RWPE1 (cell line): ENCODE measurements at regions not wholly inside any gene's neighbourhood (a gene's known extent, or its start where the extent isn't known, plus 50 kb on each side); places are given as distances from the start of the nearest gene placed in this dataset.

Experiments used
- CTCF ChIA-PET: fragments of 350-600 bp; sonication (Branson Sonifier 250); formaldehyde crosslinking; extraction: SDS; loops from one replicate; lab custom pipeline; 2021; lab: Yijun Ruan, JAX
- POLR2A ChIA-PET: fragments of 400-600 bp; formaldehyde crosslinking; extraction: SDS; loops from one replicate; lab custom pipeline; 2020; ENCODE audit warnings: antibody characterized with exemption; ENCODE audit not compliant: low non-redundant PET; lab: Yijun Ruan, JAX
- DNase-seq: peaks from one replicate; pipeline ENCODE4 v3.0.0; 2012; ENCODE audit warnings: low spot score
- H3K27ac ChIP-seq: fragments of 450-650 bp; 2 replicates; pipeline ENCODE4 v1.5.1; 2017
- TF ChIP-seq, protein P1 (sequence below): fragments of 450-650 bp; conservative IDR thresholded peaks from 2 replicates; pipeline ENCODE4 v1.5.1; 2017; ENCODE audit warnings: low read depth, mild to moderate bottlenecking

DNA sequence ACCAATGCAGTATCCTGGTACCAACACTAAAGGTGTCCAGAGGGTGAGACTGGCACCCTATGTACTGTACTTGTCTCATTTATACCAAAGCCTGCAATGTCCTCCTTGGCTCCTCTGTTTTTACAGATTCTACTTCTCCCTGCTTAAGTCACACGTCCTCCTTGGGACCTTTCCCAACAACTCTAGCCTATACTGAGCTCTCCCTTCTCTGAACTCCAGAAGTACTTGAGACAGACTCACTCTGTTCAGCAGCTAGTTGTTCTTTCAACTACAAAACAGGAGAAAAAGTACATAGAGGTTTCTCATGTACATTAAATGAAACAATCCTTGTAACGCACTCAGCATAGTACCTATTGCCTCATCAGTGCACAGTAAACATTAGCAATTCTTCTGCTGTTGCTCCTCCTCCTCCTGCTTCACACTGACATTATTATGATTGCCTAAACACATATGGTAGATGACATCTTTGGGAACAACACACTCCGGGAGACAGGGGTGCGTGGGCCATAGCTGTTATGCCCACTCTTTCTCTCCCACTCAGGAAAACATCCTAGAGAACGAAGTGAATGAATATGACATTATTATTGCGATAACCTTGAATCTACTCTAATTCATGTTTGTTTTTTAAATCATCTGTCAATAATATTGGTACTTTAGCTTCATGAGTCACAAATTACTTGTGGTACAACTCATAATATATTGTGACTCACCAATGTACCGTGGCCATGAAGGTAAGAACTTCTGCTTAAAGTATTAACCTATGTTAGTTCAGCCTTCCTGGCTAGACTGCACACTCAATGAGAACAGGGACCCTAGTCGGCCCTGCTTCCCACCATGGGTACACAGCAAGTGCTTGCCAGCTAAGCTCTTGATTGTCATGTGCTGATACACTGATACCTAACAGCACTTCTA, 180.3 kb upstream of the ADRA1B start:
- POLR2A ChIA-PET: no interaction called here
- TF ChIP-seq, protein P1, sequence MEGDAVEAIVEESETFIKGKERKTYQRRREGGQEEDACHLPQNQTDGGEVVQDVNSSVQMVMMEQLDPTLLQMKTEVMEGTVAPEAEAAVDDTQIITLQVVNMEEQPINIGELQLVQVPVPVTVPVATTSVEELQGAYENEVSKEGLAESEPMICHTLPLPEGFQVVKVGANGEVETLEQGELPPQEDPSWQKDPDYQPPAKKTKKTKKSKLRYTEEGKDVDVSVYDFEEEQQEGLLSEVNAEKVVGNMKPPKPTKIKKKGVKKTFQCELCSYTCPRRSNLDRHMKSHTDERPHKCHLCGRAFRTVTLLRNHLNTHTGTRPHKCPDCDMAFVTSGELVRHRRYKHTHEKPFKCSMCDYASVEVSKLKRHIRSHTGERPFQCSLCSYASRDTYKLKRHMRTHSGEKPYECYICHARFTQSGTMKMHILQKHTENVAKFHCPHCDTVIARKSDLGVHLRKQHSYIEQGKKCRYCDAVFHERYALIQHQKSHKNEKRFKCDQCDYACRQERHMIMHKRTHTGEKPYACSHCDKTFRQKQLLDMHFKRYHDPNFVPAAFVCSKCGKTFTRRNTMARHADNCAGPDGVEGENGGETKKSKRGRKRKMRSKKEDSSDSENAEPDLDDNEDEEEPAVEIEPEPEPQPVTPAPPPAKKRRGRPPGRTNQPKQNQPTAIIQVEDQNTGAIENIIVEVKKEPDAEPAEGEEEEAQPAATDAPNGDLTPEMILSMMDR: no peak

DNA sequence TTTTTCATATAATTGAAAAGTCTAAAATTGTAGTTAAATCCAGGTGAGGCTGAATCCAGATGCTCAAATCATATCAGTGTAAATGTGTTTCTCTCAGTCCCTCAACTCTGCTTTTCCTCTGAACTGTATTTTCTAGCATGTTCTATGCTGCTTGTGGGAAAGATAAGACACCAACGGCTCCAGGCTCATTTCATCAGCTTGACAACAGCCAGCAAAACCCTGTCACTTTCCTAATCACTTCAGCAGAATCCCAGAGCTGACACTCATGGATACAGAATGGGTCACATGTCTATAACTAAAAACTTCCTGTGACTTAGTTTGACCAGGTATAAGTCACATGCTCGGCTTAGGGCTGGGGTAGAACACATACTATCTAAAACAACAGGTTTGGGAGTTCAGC, 179.4 kb upstream of the ADRA1B start:
- no peak overlapping the region for H3K27ac ChIP-seq
- TF ChIP-seq, protein P1: no peak
- ChIA-PET POLR2A (no interaction called here), CTCF (no interaction called here)
- DNase-seq: no peak

More for the DNA sequence above, 180.3 kb upstream of the ADRA1B start:
- CTCF ChIA-PET: interaction anchor here (0.5 kb wide), 1 partner anchor 220 kb away, joined by 3 read pairs; no protein-coding TSS in a partner anchor
- DNase-seq: peak; percentile 76
- H3K27ac ChIP-seq: no peak overlapping the region

DNA sequence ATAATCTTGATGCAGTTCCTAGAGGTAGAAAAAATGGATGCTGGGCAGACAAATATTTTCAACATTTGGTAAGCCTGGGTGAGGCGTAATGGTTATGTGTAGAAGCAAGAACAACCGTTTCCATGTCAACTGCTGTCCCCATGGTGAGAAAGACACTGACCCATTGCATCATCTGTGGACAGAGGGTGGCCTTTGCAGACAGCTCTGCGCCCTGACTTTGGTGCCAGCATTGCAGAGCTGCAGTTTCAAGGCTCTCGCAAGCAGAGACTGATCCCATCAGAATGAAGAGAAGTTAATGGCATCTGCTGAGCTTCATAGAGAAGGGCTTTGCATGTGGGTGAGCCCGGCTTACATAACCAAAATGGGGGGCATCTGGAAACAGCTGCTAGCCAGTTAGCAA, 179.0 kb upstream of the ADRA1B start:
- ChIA-PET POLR2A (no interaction called here), CTCF (no interaction called here)
- no peak overlapping the region for H3K27ac ChIP-seq
- DNase-seq: no peak
- TF ChIP-seq, protein P1: no peak

DNA sequence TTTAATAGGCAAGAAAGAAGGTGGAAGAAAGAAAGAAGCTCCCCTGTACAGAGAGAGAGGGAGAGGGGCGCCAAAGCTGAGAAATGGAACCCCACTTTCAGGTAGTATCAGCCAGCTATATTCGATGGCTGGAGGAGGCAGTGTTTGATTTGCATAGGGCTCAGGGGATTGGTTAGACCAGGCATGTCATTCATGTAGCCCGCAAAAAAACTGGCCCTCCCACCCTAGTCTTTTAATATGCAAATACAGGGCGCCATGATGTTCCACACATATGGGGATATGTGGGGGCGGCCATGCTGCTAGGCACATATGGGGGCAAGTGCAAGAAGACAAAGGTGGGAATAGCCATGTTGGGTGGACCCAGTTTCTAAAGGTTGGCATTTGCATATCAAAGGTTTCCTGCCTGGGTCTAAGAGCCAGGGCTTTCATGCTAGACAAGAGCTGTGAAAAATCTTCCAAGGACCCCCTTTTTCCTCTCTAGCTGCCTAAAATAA, 174.4 kb upstream of the ADRA1B start:
- ChIA-PET CTCF (interaction anchor here (0.6 kb wide), 1 partner anchor 213 kb away, joined by 3 read pairs; no protein-coding TSS in a partner anchor), POLR2A (no interaction called here)

DNA sequence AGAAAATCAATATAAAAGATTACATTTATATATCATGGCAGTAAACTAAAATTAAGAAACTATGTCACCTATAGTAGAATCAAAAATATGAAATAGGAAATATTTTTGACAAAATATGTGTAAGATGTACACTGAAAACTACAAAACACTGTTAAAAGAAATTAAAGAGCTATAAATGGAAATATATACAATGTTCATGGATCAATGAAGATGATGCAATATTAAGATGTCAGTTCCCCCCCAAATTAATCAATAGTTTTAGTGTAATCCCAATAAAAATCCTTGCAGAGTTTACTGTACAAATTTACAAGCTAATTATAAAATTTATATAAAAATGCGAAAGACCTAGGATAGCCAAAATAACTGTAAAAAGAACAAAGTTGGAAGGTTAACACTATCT, 173.0 kb upstream of the ADRA1B start:
- POLR2A ChIA-PET: no interaction called here
- no peak overlapping the region for H3K27ac ChIP-seq
- TF ChIP-seq, protein P1: no peak
- CTCF ChIA-PET: no interaction called here
- DNase-seq: no peak

More for the DNA sequence above, 174.4 kb upstream of the ADRA1B start:
- no peak overlapping the region for H3K27ac ChIP-seq
- TF ChIP-seq, protein P1: no peak
- no peak for DNase-seq

DNA sequence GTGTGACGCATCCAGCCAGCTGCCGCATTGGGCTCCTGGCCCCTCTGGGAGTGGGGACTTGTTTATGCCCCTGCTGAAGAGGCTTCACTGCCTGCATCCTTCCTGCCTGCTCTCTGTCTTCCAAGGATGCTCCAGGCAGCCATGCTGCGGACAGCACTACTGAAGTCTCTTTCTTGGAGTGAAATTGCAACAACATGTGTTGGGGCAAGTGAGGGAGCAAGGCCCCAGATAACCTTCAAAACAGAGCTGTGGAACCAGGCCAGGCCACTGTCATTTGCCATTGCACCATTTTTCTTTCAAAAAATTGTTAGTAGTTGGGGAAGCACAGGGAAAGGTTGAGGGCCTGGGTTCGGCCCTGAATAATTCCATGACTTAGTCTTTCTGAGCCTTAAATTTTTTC, 169.6 kb upstream of the ADRA1B start:
- TF ChIP-seq, protein P1: no peak
- ChIA-PET CTCF (interaction anchor here (0.6 kb wide), 1 partner anchor 13 kb away, joined by 3 read pairs; no protein-coding TSS in a partner anchor), POLR2A (no interaction called here)
- H3K27ac ChIP-seq: no peak overlapping the region
- DNase-seq: no peak
